ENCODE measurements at regions not wholly inside any gene's neighbourhood (a gene's known extent, or its start where the extent isn't known, plus 50 kb on each side); places are given as distances from the start of the nearest gene placed in this dataset.

GRCh38 chr5:13540168-13540750 lies 404.2 kb downstream of the DNAH5 start:
- no peak for TF ChIP-seq POLR2A (IDR thresholded peaks at IDR 0.05)
- TF ChIP-seq EP300 (IDR thresholded peaks at IDR 0.05) = no peak
